NT2/D1 (cell line): ENCODE measurements at regions not wholly inside any gene's neighbourhood (a gene's known extent, or its start where the extent isn't known, plus 50 kb on each side); places are given as distances from the start of the nearest gene placed in this dataset.

Experiments used
- SUZ12 ChIP-seq: IDR thresholded peaks from 2 replicates; pipeline ENCODE4 v1.6.1; 2011; ENCODE audit not compliant: insufficient read length, insufficient read depth; ENCODE audit errors: extremely low read depth
- YY1 ChIP-seq: IDR thresholded peaks from 2 replicates; pipeline ENCODE4 v1.6.1; 2011; ENCODE audit not compliant: insufficient read length, insufficient read depth

GRCh38 chr22:22717664-22718063 lies 73.2 kb downstream of the GGTLC2 start:
- TF ChIP-seq YY1 (no peak), SUZ12 (no peak)
